ENCODE measurements at regions not wholly inside any gene's neighbourhood (a gene's known extent, or its start where the extent isn't known, plus 50 kb on each side); places are given as distances from the start of the nearest gene placed in this dataset.

DNA sequence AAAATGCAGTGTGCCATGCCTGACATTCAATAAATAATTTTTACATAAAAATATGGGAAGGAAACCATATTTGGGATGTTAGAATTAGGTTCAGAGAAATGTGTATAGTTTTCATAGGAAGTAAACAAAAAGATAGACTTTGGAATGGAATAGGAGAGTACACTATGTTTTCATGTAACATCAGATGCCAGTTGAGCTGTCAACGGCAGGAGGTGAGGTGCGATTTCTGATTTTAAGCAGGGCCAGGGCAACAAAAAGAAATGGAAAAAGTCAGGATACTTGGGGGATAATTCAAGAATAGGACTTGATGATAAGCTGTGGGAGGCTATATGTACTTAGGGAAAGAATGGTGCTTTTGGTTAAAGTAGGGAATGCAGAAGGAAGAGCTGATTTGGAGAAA lies 639.5 kb downstream of the OTOL1 start:
- TF ChIP-seq TAF1 (IDR thresholded peaks at IDR 0.05; ENCODE audit: borderline replicate concordance, low read depth, low read length) (no peak), GATAD2B (conservative IDR thresholded peaks at IDR 0.05; ENCODE audit: low read depth) (no peak), REST (IDR thresholded peaks at IDR 0.05; ENCODE audit: low read depth, low read length) (no peak), TCF7 (IDR thresholded peaks at IDR 0.05; ENCODE audit: borderline replicate concordance) (no peak), BMI1 (IDR thresholded peaks at IDR 0.05; ENCODE audit: borderline replicate concordance) (no peak), POLR2A (IDR thresholded peaks at IDR 0.05; ENCODE audit: low read depth, low read length) (no peak), EZH2 (IDR thresholded peaks at IDR 0.05; ENCODE audit: borderline replicate concordance, control insufficient read depth, low read depth, low read length) (no peak), CREM (IDR thresholded peaks at IDR 0.05; ENCODE audit: low read depth) (no peak), TARDBP (IDR thresholded peaks at IDR 0.05; ENCODE audit: borderline replicate concordance) (no peak), SMAD1 (IDR thresholded peaks at IDR 0.05; ENCODE audit: low read depth, partially characterized antibody) (no peak)
- TF ChIP-seq, protein P1, sequence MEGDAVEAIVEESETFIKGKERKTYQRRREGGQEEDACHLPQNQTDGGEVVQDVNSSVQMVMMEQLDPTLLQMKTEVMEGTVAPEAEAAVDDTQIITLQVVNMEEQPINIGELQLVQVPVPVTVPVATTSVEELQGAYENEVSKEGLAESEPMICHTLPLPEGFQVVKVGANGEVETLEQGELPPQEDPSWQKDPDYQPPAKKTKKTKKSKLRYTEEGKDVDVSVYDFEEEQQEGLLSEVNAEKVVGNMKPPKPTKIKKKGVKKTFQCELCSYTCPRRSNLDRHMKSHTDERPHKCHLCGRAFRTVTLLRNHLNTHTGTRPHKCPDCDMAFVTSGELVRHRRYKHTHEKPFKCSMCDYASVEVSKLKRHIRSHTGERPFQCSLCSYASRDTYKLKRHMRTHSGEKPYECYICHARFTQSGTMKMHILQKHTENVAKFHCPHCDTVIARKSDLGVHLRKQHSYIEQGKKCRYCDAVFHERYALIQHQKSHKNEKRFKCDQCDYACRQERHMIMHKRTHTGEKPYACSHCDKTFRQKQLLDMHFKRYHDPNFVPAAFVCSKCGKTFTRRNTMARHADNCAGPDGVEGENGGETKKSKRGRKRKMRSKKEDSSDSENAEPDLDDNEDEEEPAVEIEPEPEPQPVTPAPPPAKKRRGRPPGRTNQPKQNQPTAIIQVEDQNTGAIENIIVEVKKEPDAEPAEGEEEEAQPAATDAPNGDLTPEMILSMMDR (IDR thresholded peaks at IDR 0.05 in 2 of 3, conservative IDR thresholded peaks at IDR 0.05 in 1 of 3; ENCODE audit: control insufficient read depth in 2 of 3, extremely low read depth in 1 of 3, insufficient read depth in 1 of 3, low read depth in 3 of 3, low read length in 3 of 3) = no peak
- TF ChIP-seq, protein P2, sequence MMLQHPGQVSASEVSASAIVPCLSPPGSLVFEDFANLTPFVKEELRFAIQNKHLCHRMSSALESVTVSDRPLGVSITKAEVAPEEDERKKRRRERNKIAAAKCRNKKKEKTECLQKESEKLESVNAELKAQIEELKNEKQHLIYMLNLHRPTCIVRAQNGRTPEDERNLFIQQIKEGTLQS (IDR thresholded peaks at IDR 0.05; ENCODE audit: borderline replicate concordance, extremely low read depth, low read depth, low read length) = no peak
